Mesothelial cell of epicardium (in vitro differentiated cells): ENCODE measurements at regions not wholly inside any gene's neighbourhood (a gene's known extent, or its start where the extent isn't known, plus 50 kb on each side); places are given as distances from the start of the nearest gene placed in this dataset.

Experiments
- DNase-seq, 2 experiments: peaks; one replicate each; pipeline ENCODE4 v3.0.0; 2021; ENCODE audit warnings: low spot score in 2 of 2; ENCODE audit not compliant: unreplicated experiment in 2 of 2
- H3K27ac Mint-ChIP-seq: 2 replicates; pipeline ENCODE4 v1.8.0; 2021; ENCODE audit warnings: mixed read lengths
- H3K27me3 Mint-ChIP-seq: 2 replicates; pipeline ENCODE4 v1.8.0; 2021; ENCODE audit warnings: low read depth, mixed read lengths
- H3K36me3 Mint-ChIP-seq: 2 replicates; pipeline ENCODE4 v1.8.0; 2021; ENCODE audit warnings: mixed read lengths
- H3K4me1 Mint-ChIP-seq: 2 replicates; pipeline ENCODE4 v1.8.0; 2021; ENCODE audit warnings: mixed read lengths
- H3K4me3 Mint-ChIP-seq: 2 replicates; pipeline ENCODE4 v1.8.0; 2021; ENCODE audit warnings: mild to moderate bottlenecking, moderate library complexity, mixed read lengths
- H3K9me3 Mint-ChIP-seq: 2 replicates; pipeline ENCODE4 v1.8.0; 2021; ENCODE audit warnings: mixed read lengths
- TF ChIP-seq, protein P1 (sequence below): fragments of 200-600 bp; sonication (generic); IDR thresholded peaks from one replicate; pipeline ENCODE4 v1.5.0; 2021; ENCODE audit warnings: antibody characterized with exemption; ENCODE audit not compliant: unreplicated experiment

DNA sequence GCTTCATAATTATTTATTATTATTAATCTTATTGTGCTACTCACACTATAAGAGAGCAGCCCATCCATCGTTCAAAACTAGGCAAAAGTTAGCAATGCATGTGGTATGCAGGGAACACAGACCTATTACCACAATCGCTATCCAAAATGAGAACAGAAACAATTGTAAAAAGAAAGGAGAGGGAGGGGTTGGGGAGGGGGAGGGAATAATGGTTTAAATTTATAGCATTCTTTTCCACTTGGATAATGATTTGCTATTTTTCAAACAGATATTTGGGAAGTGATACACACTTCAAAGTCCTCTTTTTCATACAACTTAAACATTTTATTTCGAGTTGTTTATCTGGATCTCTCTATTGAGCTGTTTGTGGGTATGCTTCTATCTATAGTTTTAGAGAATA is 248.6 kb upstream of the SOX5 start:
- Mint-ChIP-seq H3K4me1 (peaks cover 10% of the 10 kb centered on the region), H3K4me3 (no peak overlapping the region), H3K9me3 (peaks cover 11% of the 10 kb centered on the region), H3K36me3 (no peaks in the 10 kb centered on the region), H3K27me3 (no peaks in the 10 kb centered on the region), H3K27ac (no peak overlapping the region)
- DNase-seq: no peak
- TF ChIP-seq, protein P1, sequence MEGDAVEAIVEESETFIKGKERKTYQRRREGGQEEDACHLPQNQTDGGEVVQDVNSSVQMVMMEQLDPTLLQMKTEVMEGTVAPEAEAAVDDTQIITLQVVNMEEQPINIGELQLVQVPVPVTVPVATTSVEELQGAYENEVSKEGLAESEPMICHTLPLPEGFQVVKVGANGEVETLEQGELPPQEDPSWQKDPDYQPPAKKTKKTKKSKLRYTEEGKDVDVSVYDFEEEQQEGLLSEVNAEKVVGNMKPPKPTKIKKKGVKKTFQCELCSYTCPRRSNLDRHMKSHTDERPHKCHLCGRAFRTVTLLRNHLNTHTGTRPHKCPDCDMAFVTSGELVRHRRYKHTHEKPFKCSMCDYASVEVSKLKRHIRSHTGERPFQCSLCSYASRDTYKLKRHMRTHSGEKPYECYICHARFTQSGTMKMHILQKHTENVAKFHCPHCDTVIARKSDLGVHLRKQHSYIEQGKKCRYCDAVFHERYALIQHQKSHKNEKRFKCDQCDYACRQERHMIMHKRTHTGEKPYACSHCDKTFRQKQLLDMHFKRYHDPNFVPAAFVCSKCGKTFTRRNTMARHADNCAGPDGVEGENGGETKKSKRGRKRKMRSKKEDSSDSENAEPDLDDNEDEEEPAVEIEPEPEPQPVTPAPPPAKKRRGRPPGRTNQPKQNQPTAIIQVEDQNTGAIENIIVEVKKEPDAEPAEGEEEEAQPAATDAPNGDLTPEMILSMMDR: no peak

- DNase-seq: no peak
- Mint-ChIP-seq H3K27ac (peak overlapping the region; percentile 13), H3K4me3 (no peak overlapping the region), H3K4me1 (peaks cover 10% of the 10 kb centered on the region), H3K36me3 (no peaks in the 10 kb centered on the region), H3K9me3 (peaks cover 7% of the 10 kb centered on the region), H3K27me3 (no peaks in the 10 kb centered on the region)
- TF ChIP-seq, protein P1: no peak
These were observed 248.1 kb upstream of the SOX5 start for GRCh38 chr12:24197532-24197931.

GRCh38 chr12:24195063-24195462 is 245.6 kb upstream of the SOX5 start:
- no peak for DNase-seq
- no peaks in the 10 kb centered on the region for H3K27me3 Mint-ChIP-seq
- H3K36me3 Mint-ChIP-seq: no peaks in the 10 kb centered on the region

GRCh38 chr12:24191117-24191516 is 241.6 kb upstream of the SOX5 start:
- no peak for DNase-seq
- TF ChIP-seq, protein P1: no peak
- Mint-ChIP-seq H3K27ac (no peak overlapping the region), H3K27me3 (no peaks in the 10 kb centered on the region), H3K9me3 (peaks cover 3% of the 10 kb centered on the region), H3K36me3 (peaks cover 2% of the 10 kb centered on the region), H3K4me3 (no peak overlapping the region), H3K4me1 (no peaks in the 10 kb centered on the region)

More at GRCh38 chr12:24195063-24195462, 245.6 kb upstream of the SOX5 start:
- H3K27ac Mint-ChIP-seq: no peak overlapping the region
- no peaks in the 10 kb centered on the region for H3K9me3 Mint-ChIP-seq
- TF ChIP-seq, protein P1: no peak
- H3K4me3 Mint-ChIP-seq: no peak overlapping the region
- peaks cover 10% of the 10 kb centered on the region for H3K4me1 Mint-ChIP-seq

DNA sequence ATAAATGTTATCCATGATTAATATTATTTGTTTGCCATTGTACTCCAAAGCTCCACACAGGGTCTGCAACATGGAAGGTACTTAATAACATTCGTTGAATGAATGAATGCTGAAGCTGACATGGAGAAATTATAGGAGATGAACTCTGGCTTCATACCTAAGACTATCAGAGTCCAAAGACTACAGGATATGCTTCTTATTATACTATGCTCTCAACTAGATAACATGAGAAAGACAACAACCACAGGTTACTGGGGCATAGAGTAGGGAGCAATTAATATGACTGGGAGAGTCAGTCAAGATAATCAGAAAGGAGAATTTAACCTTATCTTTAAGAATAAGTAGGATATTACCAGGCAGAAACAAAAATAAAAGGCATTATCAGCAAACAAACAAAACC is 236.3 kb upstream of the SOX5 start:
- Mint-ChIP-seq H3K36me3 (peaks cover 2% of the 10 kb centered on the region), H3K27me3 (no peaks in the 10 kb centered on the region), H3K27ac (no peak overlapping the region), H3K9me3 (peaks cover 14% of the 10 kb centered on the region), H3K4me1 (peaks cover 2% of the 10 kb centered on the region), H3K4me3 (no peak overlapping the region)
- TF ChIP-seq, protein P1: no peak
- no peak for DNase-seq

DNA sequence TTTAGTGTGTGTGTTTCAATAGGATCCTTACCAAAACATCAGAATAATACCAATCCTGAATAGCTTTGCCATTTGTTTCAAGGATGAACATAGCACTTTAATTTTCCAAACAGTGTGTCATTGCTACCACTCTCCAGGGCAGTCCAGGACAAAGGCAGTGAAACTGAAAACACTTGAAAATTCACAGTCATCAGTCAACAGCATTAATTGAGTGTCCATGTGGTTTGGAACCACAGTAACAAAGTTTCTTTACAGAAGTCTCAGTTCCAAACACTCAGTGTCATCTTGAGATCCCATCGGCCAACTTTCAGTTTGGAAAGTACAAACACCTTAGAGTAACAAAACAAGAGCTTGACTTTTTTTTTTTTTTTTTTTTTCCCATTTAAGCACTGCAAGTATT is 228.4 kb upstream of the SOX5 start:
- Mint-ChIP-seq H3K27ac (no peak overlapping the region), H3K9me3 (peaks cover 13% of the 10 kb centered on the region), H3K4me3 (no peak overlapping the region), H3K4me1 (peaks cover 8% of the 10 kb centered on the region), H3K36me3 (no peaks in the 10 kb centered on the region), H3K27me3 (no peaks in the 10 kb centered on the region)
- DNase-seq: no peak
- TF ChIP-seq, protein P1: no peak
